Endothelial cell of umbilical vein (primary cell): ENCODE measurements at regions not wholly inside any gene's neighbourhood (a gene's known extent, or its start where the extent isn't known, plus 50 kb on each side); places are given as distances from the start of the nearest gene placed in this dataset.

ENCODE experiments used
- EZH2 ChIP-seq: IDR thresholded peaks from 2 replicates; pipeline ENCODE4 v1.6.1; 2012; ENCODE audit warnings: borderline replicate concordance, low read depth, mild to moderate bottlenecking, moderate library complexity, low read length, inconsistent platforms; ENCODE audit not compliant: severe bottlenecking
- FOS ChIP-seq: IDR thresholded peaks from 2 replicates; pipeline ENCODE4 v1.6.1; 2011; ENCODE audit warnings: mild to moderate bottlenecking, low read length, moderate library complexity, borderline replicate concordance; ENCODE audit not compliant: insufficient read depth
- JUN ChIP-seq: IDR thresholded peaks from 2 replicates; pipeline ENCODE4 v1.6.1; 2011; ENCODE audit warnings: borderline replicate concordance, low read depth; ENCODE audit not compliant: insufficient read length, insufficient read depth
- MYC ChIP-seq: IDR thresholded peaks from one replicate; pipeline ENCODE4 v1.6.1; 2011; ENCODE audit warnings: mild to moderate bottlenecking, low read depth, low read length
- POLR2A ChIP-seq: IDR thresholded peaks from 2 replicates; pipeline ENCODE4 v1.6.1; 2012; ENCODE audit warnings: low read depth, mild to moderate bottlenecking, control low read depth, low read length
- POLR2AphosphoS5 ChIP-seq: IDR thresholded peaks from 2 replicates; pipeline ENCODE4 v1.6.1; 2012; ENCODE audit warnings: low read depth, mild to moderate bottlenecking, control low read depth, low read length, moderate library complexity; ENCODE audit not compliant: insufficient read depth
- TF ChIP-seq, protein P1 (sequence below), 2 donors: IDR thresholded peaks; 1 replicate in 1 of 2; 2 replicates in 1 of 2; pipeline ENCODE4 v1.5.1; 2011; ENCODE audit warnings: low read length in 2 of 2, mild to moderate bottlenecking in 2 of 2, moderate library complexity in 2 of 2, control low read depth in 1 of 2, inconsistent platforms in 1 of 2, low read depth in 1 of 2; ENCODE audit not compliant: insufficient read depth in 1 of 2; ENCODE audit errors: extremely low read depth in 1 of 2
- TF ChIP-seq, protein P2 (sequence below): IDR thresholded peaks from 2 replicates; pipeline ENCODE4 v1.6.1; 2011; ENCODE audit not compliant: insufficient read depth, insufficient read length

- TF ChIP-seq EZH2: no peak
- TF ChIP-seq POLR2AphosphoS5: no peak
- TF ChIP-seq, protein P1, sequence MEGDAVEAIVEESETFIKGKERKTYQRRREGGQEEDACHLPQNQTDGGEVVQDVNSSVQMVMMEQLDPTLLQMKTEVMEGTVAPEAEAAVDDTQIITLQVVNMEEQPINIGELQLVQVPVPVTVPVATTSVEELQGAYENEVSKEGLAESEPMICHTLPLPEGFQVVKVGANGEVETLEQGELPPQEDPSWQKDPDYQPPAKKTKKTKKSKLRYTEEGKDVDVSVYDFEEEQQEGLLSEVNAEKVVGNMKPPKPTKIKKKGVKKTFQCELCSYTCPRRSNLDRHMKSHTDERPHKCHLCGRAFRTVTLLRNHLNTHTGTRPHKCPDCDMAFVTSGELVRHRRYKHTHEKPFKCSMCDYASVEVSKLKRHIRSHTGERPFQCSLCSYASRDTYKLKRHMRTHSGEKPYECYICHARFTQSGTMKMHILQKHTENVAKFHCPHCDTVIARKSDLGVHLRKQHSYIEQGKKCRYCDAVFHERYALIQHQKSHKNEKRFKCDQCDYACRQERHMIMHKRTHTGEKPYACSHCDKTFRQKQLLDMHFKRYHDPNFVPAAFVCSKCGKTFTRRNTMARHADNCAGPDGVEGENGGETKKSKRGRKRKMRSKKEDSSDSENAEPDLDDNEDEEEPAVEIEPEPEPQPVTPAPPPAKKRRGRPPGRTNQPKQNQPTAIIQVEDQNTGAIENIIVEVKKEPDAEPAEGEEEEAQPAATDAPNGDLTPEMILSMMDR (IDR thresholded peaks at IDR 0.05; ENCODE audit: extremely low read depth in 1 of 2, insufficient read depth in 1 of 2, low read depth in 1 of 2, low read length in 2 of 2): no peak
- no peak for TF ChIP-seq POLR2A
- TF ChIP-seq JUN: no peak
- TF ChIP-seq, protein P2, sequence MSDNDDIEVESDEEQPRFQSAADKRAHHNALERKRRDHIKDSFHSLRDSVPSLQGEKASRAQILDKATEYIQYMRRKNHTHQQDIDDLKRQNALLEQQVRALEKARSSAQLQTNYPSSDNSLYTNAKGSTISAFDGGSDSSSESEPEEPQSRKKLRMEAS: no peak
- no peak for TF ChIP-seq MYC
- TF ChIP-seq FOS: no peak
These were observed 169.2 kb downstream of the ZIC5 start for GRCh38 chr13:99802416-99802815.
